ENCODE measurements at regions not wholly inside any gene's neighbourhood (a gene's known extent, or its start where the extent isn't known, plus 50 kb on each side); places are given as distances from the start of the nearest gene placed in this dataset.

- DNase-seq (no peak), ATAC-seq (no peak)
- H3K4me1 ChIP-seq (ENCODE audit: low read depth) = no peaks in the 10 kb centered on the region
- H3K9me3 ChIP-seq = no peaks in the 10 kb centered on the region
- intact Hi-C loops (cut with DNase I, micrococcal nuclease) = no loop called here
- TF ChIP-seq, protein P1, sequence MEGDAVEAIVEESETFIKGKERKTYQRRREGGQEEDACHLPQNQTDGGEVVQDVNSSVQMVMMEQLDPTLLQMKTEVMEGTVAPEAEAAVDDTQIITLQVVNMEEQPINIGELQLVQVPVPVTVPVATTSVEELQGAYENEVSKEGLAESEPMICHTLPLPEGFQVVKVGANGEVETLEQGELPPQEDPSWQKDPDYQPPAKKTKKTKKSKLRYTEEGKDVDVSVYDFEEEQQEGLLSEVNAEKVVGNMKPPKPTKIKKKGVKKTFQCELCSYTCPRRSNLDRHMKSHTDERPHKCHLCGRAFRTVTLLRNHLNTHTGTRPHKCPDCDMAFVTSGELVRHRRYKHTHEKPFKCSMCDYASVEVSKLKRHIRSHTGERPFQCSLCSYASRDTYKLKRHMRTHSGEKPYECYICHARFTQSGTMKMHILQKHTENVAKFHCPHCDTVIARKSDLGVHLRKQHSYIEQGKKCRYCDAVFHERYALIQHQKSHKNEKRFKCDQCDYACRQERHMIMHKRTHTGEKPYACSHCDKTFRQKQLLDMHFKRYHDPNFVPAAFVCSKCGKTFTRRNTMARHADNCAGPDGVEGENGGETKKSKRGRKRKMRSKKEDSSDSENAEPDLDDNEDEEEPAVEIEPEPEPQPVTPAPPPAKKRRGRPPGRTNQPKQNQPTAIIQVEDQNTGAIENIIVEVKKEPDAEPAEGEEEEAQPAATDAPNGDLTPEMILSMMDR (IDR thresholded peaks at IDR 0.05) = no peak
- no peaks in the 10 kb centered on the region for H3K36me3 ChIP-seq (ENCODE audit: low read depth)
- no peak overlapping the region for H3K4me3 ChIP-seq
These were observed 63.0 kb upstream of the GPR26 start for GRCh38 chr10:123603130-123603529.

GRCh38 chr10:123604506-123604905, 61.6 kb upstream of the GPR26 start:
- no peak overlapping the region for H3K4me3 ChIP-seq
- DNase-seq = no peak
- no peaks in the 10 kb centered on the region for H3K9me3 ChIP-seq
- TF ChIP-seq, protein P1 (IDR thresholded peaks at IDR 0.05) = no peak
- intact Hi-C loops (cut with DNase I, micrococcal nuclease) = no loop called here
- H3K4me1 ChIP-seq (ENCODE audit: low read depth) = no peaks in the 10 kb centered on the region
- no peak for ATAC-seq
- H3K36me3 ChIP-seq (ENCODE audit: low read depth) = no peaks in the 10 kb centered on the region

DNA sequence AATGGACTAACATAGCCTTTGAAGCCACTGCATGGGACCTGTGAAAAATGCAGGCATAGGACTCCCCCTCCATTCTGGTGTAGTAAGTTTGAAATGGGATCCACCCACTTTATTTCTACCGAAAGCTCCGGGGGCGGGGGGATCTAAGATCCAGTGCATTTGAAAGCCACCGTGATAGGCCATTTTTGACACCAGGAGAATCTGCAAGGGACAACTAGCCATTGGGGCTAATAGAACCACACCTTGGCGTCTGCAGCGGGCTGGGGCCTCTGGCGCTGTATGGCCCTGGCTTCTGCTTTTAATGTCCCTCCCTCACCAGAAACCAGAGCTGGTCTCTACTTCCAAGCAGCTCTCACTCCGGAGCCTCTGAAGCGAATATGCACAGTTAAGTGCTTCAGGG, 60.1 kb upstream of the GPR26 start:
- no peaks in the 10 kb centered on the region for H3K9me3 ChIP-seq
- TF ChIP-seq, protein P1 (IDR thresholded peaks at IDR 0.05) = no peak
- intact Hi-C loops (cut with DNase I, micrococcal nuclease) = no loop called here
- H3K4me3 ChIP-seq = no peak overlapping the region
- no peaks in the 10 kb centered on the region for H3K36me3 ChIP-seq (ENCODE audit: low read depth)
- no peaks in the 10 kb centered on the region for H3K4me1 ChIP-seq (ENCODE audit: low read depth)
- ATAC-seq = no peak
- no peak for DNase-seq

GRCh38 chr10:123606955-123607354, 59.2 kb upstream of the GPR26 start:
- TF ChIP-seq, protein P1 (IDR thresholded peaks at IDR 0.05) = no peak
- no peak for ATAC-seq
- intact Hi-C loops (cut with DNase I, micrococcal nuclease) = no loop called here
- H3K4me3 ChIP-seq = no peak overlapping the region
- H3K4me1 ChIP-seq (ENCODE audit: low read depth) = no peaks in the 10 kb centered on the region
- H3K36me3 ChIP-seq (ENCODE audit: low read depth) = no peaks in the 10 kb centered on the region
- DNase-seq = no peak
- H3K9me3 ChIP-seq = no peaks in the 10 kb centered on the region

GRCh38 chr10:123607386-123607785, 58.8 kb upstream of the GPR26 start:
- Histone ChIP-seq H3K36me3 (ENCODE audit: low read depth) (no peaks in the 10 kb centered on the region), H3K4me1 (ENCODE audit: low read depth) (no peaks in the 10 kb centered on the region), H3K9me3 (no peaks in the 10 kb centered on the region), H3K4me3 (no peak overlapping the region)
- DNase-seq = no peak
- ATAC-seq = no peak
- TF ChIP-seq, protein P1 (IDR thresholded peaks at IDR 0.05) = no peak
- intact Hi-C loops (cut with DNase I, micrococcal nuclease) = no loop called here

- no peak overlapping the region for H3K4me3 ChIP-seq
- DNase-seq (no peak), ATAC-seq (no peak)
- H3K9me3 ChIP-seq = no peaks in the 10 kb centered on the region
- H3K4me1 ChIP-seq (ENCODE audit: low read depth) = no peaks in the 10 kb centered on the region
- intact Hi-C loops (cut with DNase I, micrococcal nuclease) = no loop called here
- TF ChIP-seq, protein P1 (IDR thresholded peaks at IDR 0.05) = no peak
- no peaks in the 10 kb centered on the region for H3K36me3 ChIP-seq (ENCODE audit: low read depth)
These were observed 58.1 kb upstream of the GPR26 start for GRCh38 chr10:123608047-123608446.
